GM19468 (cell line): ENCODE measurements at regions not wholly inside any gene's neighbourhood (a gene's known extent, or its start where the extent isn't known, plus 50 kb on each side); places are given as distances from the start of the nearest gene placed in this dataset.
"Not testable (repeated sequence)": the region's sequence is repeated elsewhere in the genome, so short reads cannot be mapped to it uniquely, and the experiment has no call there.

Source experiments
- ATAC-seq: cut with Tn5 transposase; IDR thresholded peaks from one replicate; pipeline ENCODE4 v1.9.1; 2021; ENCODE audit warnings: mild to moderate bottlenecking, moderate library complexity, moderate number of reproducible peaks; ENCODE audit not compliant: unreplicated experiment; ENCODE audit errors: extremely low read depth

DNA sequence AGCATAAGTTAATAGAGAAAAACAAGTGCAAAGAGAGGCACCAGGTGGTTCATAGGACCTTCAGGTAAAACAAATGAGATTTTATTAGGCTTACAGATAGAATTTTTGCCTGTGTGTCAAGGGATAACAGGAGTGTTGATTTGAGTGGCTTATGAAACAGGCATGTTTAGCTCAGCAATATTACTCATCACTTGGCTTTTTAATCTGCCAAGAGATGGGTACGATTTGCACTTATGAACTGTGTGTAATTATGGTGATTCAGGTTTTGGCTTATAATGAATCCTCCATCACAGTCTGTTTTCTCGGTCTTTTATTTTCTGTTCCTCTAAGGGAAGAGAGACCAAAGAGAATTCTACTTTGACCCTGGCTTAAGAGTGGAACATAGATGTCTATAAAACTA is 199.3 kb downstream of the DMRTA1 start:
- no peak for ATAC-seq

DNA sequence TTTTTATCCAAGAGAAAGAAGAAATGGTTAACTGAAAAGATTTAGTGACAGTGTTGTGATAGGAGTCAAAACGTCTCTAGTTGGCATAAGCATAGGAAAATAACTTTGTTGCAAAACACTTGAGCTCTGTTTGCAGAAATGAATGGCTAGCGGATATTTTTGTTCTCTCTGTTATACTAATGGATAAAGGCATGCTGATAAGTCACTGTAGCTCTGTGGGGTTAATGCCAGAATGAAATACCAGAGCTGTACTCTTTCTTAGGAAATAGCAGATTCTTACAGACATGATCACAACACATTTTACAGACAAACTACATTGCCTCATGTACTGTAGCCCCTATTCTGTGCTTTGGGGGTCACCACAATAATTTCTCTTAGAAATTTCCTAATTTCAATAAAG is 202.8 kb downstream of the DMRTA1 start:
- ATAC-seq, result no peak

DNA sequence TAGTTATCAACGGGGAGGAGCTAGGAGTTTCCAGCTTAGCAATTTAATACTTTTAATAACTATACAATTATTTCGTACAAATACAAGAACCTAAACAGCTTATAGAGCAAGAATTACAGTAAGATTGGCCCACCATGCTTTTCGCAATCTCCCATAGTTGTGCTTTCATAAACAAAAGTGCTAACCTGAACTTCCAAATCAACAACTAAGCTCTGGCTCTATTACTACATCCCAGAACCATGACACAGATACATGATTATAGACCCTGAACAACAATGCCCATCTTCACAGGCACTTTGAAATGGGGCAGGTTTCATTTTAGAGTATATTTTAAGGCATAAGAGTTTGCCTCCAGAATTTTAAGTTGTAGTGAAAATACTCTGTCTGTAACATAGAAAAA is 203.5 kb downstream of the DMRTA1 start:
- ATAC-seq, result no peak

DNA sequence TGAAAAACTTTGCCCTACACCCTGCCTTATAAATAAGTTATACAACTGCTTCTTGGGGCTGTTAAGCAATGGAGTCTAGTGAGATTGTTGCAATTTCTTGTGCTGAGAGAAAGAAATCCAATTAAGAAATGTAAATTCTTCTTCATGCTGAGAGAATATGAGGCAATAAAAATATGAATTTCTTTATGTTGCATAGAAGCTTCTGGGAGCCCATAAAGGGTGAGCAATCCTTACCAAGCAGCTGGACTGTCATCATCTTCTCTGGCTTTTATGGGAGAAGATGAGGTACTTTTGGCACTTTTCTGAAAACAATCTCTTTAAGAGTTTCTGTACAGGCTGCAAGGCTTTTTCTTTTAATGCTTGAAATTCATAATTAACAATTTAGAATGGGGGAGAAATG is 204.3 kb downstream of the DMRTA1 start:
- ATAC-seq, result no peak

DNA sequence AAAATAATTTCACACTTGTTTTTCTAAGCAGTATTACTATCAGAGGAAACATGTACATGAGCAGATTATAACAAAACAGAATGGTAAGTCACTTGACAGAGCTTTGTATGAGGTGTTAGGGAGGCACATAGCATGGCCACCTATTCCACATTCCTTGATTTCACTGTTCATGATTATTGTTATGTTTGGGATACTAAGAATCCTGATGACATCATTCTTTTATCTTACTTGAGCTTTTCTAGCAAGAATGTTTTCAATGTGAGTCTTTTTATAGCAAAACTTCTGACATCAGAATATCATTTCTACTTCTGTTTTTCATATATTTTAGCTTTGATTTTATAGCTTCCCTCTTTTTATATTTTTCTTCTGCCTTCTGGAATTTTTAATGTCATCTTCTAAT is 208.2 kb downstream of the DMRTA1 start:
- ATAC-seq, result no peak

DNA sequence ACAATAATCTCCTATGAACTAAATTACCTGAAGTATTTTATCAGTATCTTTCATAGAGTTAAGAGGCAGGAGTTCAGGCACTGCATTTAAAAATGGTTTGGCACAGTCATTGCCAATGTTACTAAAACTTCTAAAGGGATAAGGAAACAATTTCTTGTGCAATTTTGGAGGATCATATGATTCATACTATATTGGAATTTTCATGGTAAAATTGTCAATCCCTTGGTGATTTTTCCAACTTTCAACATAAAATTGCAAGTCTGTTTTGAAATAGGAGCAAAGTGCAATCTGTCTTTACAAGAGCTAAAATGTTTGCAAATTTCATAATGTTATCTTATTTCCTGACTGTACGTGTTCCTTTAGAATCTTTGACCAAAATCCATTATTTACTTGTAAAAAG is 211.1 kb downstream of the DMRTA1 start:
- no peak for ATAC-seq

DNA sequence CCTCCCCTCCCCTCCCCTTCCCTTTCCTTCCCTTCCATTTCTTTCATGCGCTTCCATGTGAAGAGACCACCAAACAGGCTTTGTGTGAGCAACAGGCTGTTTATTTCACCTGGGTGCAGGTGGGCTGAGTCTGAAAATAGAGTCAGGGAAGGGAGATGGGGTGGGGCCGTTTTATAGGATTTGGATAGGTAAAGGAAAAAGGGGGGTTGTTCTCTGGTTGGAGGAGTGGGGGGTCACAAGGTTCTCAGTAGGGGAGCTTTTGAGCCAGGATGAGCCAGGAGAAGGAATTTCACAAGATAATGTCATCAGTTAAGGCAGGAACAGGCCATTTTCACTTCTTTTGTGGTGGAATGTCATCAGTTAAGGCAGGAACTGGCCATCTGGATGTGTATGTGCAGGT is 211.9 kb downstream of the DMRTA1 start:
- not testable (repeated sequence) for ATAC-seq

DNA sequence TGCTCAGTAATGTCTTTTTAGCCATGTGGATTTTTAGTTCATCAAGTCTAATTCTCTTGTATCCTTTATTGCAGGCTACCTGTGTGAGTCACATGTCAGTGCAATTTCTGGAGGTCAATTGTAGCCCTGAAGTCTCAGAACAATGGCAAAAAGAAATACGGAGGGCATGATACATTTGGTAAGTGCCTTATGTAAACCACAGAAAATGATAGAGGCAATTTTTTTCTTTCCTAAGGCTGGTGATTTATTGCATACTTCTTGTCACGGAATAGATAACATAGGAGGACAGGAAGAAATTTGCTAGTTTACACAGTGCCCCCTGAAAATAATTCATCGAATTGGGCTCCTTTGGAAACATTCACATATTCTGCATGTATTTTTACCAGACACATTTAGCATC is 235.9 kb downstream of the DMRTA1 start:
- ATAC-seq, result no peak

DNA sequence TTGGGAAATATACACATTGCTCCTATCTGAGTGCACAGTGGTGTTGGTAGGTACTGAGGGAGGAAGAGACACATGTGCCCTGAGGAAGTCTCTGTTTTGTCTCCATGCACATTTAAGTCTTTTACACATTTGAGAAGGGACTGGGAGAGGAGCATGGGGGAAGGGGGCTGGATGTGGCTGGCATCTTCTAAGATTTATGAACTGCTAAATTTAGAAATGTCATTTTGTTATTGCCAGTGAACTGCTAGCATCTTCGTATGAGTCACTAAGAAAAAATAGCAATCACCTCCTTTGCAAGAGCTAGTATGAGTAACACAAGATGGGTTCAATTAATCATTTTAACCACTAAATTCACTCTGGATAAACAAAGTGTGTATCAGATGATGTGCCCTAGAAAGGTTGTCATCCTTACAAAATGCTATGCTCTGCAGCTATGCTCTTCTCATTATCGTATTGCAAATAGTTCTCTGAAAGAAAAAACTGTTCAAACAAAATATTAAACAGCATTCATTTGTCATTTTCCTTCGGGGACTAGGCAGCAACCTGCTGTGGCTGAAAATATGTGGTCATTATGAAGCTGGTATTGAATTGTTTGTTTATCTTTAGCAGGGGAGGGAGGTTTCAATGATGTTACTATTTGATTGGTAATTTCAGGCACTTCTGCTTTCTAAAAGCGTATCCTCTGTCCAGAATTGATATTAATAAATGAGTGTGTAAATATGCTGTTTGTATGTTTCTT is 236.5 kb downstream of the DMRTA1 start:
- ATAC-seq, result no peak

DNA sequence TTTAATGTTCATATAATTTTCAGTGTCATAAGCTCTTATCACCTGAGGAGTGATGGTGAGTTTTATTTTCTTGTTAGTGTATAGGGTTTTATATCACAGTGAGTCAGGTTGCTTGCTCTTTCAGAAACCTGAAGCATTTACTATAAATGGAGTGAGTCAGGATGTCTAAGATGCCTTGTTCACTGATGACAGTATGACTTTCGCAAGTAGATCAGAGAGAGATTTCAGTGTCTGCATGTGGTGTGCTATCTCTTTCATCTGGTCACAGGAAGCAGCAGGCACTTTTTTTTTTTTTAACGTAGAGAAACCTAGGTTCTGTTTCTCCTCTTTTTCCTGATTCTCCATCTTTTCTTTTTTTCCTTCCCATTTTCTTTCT is 237.1 kb downstream of the DMRTA1 start:
- ATAC-seq, result no peak

DNA sequence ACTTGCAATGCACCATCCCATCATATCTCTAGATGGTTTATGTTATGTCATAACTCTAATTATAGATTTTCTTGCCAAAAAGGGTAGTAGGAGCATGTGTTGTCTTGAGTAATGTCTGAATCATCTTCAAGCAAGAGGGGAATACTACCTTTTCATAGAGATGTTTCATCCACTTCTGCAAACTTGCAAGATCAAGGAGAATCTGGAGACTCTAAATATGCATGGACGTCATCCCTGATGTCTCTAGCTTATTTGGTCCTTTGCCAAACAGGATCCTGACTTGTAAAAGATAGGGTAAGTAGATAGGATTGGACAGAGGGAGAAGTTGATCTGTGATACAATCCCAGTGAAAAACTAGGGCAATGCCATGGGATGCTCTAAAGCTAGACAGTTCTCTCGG is 246.5 kb downstream of the DMRTA1 start:
- ATAC-seq, result no peak

DNA sequence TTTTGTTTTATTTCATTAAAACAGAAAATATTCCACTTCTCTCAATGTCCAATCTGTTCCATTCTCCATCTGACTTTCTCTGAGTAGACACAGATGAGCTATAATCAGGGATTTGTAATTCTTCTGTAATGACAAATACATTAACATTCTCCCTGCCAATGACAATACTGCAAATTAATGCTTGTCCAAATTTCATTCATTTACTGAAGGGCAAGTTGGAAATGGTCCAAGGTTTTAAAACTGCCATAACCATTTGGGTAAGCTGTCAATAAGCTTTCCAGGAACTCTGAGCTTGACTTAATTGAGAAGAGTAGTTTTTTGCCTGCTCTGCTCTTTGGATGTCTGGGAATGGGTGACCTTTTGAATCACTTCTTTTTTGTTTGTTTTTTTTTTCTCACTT is 253.5 kb downstream of the DMRTA1 start:
- ATAC-seq, result no peak

DNA sequence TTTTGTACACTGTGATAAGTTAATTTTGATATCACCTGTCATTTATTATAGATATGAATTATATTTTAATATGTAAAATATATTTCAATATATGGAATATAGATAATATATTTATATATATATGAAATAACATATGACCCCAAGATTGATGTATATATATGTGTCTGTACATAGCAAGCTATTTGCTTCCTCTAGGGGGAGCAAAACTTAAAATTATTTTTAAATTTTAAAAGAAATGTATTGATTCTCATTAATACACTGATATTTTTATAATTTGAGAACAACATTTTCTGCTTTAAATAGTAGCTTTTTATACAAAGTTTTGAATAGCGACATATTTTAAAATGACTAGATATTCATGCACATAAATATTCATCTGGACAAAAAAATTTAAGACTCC is 272.0 kb downstream of the DMRTA1 start:
- ATAC-seq, result no peak

DNA sequence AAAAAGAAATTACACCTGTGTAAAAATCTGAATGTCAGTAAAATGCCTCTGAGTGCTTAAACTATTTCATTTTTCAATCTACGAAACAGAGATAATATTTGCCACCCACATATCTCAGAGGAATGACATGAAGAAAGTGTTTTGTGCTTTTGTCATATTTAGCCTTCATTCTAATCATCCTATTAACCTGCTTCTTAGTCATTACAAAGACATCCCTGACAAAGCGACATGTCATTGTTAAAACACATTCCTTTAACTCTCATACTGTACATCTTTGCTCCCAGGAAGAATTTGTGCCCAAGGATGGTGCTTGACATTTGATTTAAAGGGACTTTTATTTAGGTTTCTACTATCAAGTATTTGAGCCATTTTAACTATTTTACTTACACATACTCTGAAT is 275.9 kb downstream of the DMRTA1 start:
- no peak for ATAC-seq

DNA sequence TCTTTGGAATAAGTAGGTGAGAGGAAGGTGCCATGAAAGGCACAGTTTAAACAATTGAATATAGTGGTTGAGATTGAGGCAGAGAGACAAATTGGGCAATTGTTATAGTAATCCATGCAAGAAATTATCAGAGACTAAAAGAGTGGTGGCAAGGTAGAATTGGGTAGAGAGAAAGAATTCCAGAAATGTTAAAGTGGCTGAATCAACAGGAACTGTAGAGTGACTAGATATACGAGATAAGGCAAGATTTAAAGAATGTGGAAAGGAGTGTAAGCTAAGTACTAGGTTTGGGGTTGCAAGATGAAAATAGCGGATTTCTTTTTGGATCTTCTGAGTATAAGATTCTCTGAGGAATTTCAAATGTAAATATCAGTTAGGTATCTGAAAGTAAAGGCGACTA is 285.2 kb downstream of the DMRTA1 start:
- no peak for ATAC-seq

DNA sequence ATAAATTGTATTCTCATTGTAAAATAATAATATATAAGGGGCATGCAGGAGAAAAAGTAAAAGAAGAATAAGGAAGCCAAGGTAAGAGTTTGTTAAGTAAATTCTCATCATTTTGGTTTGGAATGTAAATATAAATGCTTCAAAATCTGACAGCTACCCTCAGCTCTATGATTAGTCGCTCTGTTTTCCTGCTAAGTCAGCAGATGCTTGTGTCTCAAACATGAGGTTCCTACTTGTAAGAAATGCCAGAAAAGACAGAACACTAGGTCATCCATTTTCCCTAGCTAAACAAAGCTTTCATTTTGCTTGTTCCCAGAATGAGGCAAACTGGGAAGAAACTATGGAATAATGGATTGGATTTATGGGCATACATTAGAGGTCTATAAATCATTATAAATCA is 293.1 kb downstream of the DMRTA1 start:
- no peak for ATAC-seq

DNA sequence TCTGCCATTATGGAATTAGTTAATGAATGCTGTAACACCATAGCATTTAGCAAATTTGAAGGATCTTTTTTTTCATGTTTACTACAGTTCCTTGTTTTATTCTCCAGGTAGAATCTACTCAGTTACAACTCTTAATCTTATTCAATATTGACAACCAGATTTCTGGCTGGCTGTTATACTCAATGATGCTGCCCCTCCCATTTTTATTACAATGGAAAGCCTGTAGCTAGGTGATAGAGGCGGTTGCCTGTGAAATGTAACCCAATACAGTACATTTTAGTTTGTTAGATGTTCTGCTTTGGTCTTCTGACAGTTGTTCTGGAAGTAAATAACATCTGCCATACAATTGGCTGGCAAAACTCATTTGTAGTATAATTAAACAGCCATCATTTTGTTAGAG is 294.2 kb downstream of the DMRTA1 start:
- ATAC-seq, result no peak

DNA sequence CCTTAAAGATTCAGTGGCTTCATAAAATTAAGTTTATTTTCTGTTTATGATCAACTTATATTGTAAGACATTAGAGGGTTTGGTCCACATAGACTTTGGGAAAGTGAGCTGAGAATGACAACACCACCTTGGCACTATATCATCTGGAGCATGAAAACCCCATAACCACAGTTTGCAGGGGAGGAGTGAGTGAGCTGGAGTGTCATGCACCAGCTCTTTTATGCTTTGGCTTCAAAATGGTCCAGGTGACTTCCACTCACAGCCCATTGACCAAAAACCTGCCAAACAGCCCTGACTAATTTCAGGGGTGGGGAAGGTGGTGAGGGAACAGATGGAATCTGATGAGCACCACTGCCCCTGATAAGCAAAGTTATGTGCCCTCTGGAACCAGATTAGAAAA is 295.8 kb downstream of the DMRTA1 start:
- ATAC-seq, result no peak

DNA sequence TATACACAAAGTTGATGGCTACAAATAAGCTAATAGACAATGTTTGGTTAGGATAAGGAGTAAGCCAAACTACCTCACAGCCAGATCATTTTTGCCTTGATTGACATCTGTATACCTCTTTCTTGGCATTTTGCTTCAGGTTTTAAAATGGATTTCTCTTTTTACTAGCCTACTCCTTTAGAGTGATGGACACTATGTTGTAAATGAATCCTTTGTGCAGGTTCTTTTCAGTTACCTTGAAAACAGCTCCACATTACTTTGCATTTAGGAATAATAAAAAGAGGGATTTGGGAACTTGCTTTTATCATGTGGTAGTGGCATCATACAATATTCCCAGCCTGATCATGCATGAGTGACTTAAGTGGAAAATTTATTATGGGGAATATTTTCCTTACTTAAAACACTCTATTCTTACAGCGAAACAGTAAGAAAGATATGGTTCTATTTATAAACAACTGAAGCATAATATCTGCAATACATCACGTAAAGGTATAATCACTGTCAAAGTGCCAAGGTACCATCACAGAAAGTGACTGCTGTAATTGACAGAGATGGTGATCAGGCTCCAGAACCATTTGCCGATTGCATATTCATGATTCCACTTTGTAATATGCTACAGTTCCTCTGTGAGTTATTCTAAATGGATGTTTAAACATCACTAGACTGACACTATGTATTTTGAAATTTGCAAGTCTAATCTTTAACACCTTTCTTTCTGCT is 327.0 kb downstream of the DMRTA1 start:
- ATAC-seq, result no peak

DNA sequence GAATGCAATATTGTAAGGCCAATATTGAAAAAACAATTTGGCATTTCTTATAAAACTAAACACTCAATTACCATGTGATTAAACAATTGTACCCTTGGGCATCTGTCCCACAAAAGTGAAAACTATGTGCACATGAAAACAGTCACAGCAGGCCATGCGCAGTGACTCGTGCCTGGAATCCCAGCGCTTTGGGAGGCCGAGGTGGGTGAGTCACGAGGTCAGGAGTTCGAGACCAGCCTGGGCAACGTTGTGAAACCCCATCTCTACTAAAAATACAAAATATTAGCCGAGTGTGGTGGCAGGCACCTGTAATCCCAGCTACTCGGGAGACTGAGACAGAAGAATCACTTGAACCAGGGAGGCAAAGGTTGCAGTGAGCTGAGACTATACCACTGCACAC is 343.7 kb downstream of the DMRTA1 start:
- ATAC-seq, result no peak

DNA sequence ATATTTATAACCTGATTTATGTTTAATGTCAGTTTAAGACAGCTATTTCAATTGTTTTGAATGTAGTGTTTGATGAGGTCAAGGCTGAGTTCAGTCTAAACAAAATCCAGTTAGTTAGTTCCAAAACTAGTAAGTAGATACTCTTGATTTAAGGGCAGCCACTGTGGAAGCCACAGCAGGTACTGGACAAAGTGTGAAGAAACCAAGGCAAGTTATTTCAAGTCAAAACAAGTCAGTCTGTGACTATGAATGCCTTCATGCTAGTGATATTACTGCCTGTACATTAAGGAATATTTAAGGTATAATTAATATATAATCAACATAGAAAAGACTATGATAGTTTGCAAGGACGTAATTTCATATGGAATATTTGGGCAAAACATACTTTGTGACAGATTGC is 362.3 kb downstream of the DMRTA1 start:
- ATAC-seq, result no peak

DNA sequence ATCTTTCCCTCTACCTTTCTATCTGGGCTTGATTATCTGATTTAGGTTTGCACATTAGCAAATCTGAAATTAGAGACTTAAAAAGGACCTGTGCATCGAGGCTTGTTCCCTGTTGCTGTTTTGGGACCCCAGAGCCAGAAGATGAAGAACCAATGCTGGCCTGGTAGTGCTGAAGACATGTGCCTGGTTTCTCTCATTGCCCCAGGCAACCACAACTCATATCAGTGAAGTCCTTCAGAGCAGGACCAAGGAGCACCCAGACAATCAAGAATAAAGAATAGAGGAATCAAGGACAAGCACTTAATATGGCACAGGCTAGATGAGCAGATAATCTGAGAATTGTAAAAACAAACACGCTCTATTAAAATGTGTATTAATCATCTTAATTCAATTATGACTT is 362.7 kb downstream of the DMRTA1 start:
- no peak for ATAC-seq
